GM21825 (cell line): ENCODE measurements at regions not wholly inside any gene's neighbourhood (a gene's known extent, or its start where the extent isn't known, plus 50 kb on each side); places are given as distances from the start of the nearest gene placed in this dataset.

Experiments
- ATAC-seq: cut with Tn5 transposase; IDR thresholded peaks from one replicate; pipeline ENCODE4 v1.9.1; 2021; ENCODE audit warnings: mild to moderate bottlenecking, moderate library complexity; ENCODE audit not compliant: unreplicated experiment

- no peak for ATAC-seq
Measured at GRCh38 chr4:137641544-137641943, 109.2 kb upstream of the PCDH18 start.

GRCh38 chr4:137640838-137641158 is 108.5 kb upstream of the PCDH18 start:
- ATAC-seq, result no peak

- ATAC-seq, result no peak
Measured at GRCh38 chr4:137640156-137640837, 108.0 kb upstream of the PCDH18 start.

GRCh38 chr4:137638934-137639333 is 106.6 kb upstream of the PCDH18 start:
- no peak for ATAC-seq

- no peak for ATAC-seq
Measured at GRCh38 chr4:137635601-137636000, 103.3 kb upstream of the PCDH18 start.

- no peak for ATAC-seq
Measured at GRCh38 chr4:137635108-137635507, 102.8 kb upstream of the PCDH18 start.

- ATAC-seq, result no peak
Measured at GRCh38 chr4:137632842-137633241, 100.5 kb upstream of the PCDH18 start.

GRCh38 chr4:137631605-137632004 is 99.3 kb upstream of the PCDH18 start:
- ATAC-seq, result no peak

- no peak for ATAC-seq
Measured at GRCh38 chr4:137630252-137630651, 98.0 kb upstream of the PCDH18 start.

GRCh38 chr4:137627739-137628460 is 95.6 kb upstream of the PCDH18 start:
- no peak for ATAC-seq

- ATAC-seq, result no peak
Measured at GRCh38 chr4:137626942-137627738, 94.8 kb upstream of the PCDH18 start.

GRCh38 chr4:137623013-137623412 is 90.7 kb upstream of the PCDH18 start:
- no peak for ATAC-seq

- ATAC-seq, result no peak
Measured at GRCh38 chr4:137621056-137621455, 88.8 kb upstream of the PCDH18 start.

GRCh38 chr4:137614491-137614890 is 82.2 kb upstream of the PCDH18 start:
- no peak for ATAC-seq

GRCh38 chr4:137611998-137612700 is 79.9 kb upstream of the PCDH18 start:
- no peak for ATAC-seq

- ATAC-seq, result no peak
Measured at GRCh38 chr4:137610960-137611359, 78.7 kb upstream of the PCDH18 start.

- no peak for ATAC-seq
Measured at GRCh38 chr4:137609718-137610430, 77.6 kb upstream of the PCDH18 start.

GRCh38 chr4:137608085-137608484 is 75.8 kb upstream of the PCDH18 start:
- ATAC-seq, result no peak

GRCh38 chr4:137602436-137602835 is 70.1 kb upstream of the PCDH18 start:
- no peak for ATAC-seq

- ATAC-seq, result no peak
Measured at GRCh38 chr4:137601934-137602333, 69.6 kb upstream of the PCDH18 start.

- ATAC-seq, result no peak
Measured at GRCh38 chr4:137599734-137600133, 67.4 kb upstream of the PCDH18 start.
